HUES64 (cell line): ENCODE measurements at regions not wholly inside any gene's neighbourhood (a gene's known extent, or its start where the extent isn't known, plus 50 kb on each side); places are given as distances from the start of the nearest gene placed in this dataset.
"Not testable (repeated sequence)": the region's sequence is repeated elsewhere in the genome, so short reads cannot be mapped to it uniquely, and the experiment has no call there.

ENCODE experiments used
- H3K27ac ChIP-seq: 2 replicates; pipeline ENCODE4 v1.7.0; 2013; ENCODE audit warnings: low read depth, low read length, inconsistent platforms
- H3K27me3 ChIP-seq: 2 replicates; pipeline ENCODE4 v1.6.1; 2013; ENCODE audit warnings: mild to moderate bottlenecking, low read length; ENCODE audit not compliant: insufficient read depth
- H3K36me3 ChIP-seq: 2 replicates; pipeline ENCODE4 v1.6.1; 2013; ENCODE audit warnings: mild to moderate bottlenecking, low read length; ENCODE audit not compliant: insufficient read depth
- H3K4me1 ChIP-seq: 2 replicates; pipeline ENCODE4 v1.6.1; 2013; ENCODE audit warnings: mild to moderate bottlenecking, low read length, moderate library complexity; ENCODE audit not compliant: insufficient read depth
- H3K4me3 ChIP-seq: 2 replicates; pipeline ENCODE4 v1.5.1; 2013; ENCODE audit warnings: mild to moderate bottlenecking, low read length, moderate library complexity
- H3K9ac ChIP-seq: 2 replicates; pipeline ENCODE4 v1.6.1; 2013; ENCODE audit warnings: mild to moderate bottlenecking, low read depth, low read length
- H3K9me3 ChIP-seq: 2 replicates; pipeline ENCODE4 v1.6.1; 2013; ENCODE audit warnings: low read depth, low read length; ENCODE audit not compliant: insufficient read depth
- WGBS: fragments of 150-250, 120-280 bp; methylation state at CpG from one replicate; pipeline ENCODE4 v1.1.7; 2013; ENCODE audit warnings: missing lambda C conversion rate; 5-methylcytosine and 5-hydroxymethylcytosine counted together

- Histone ChIP-seq H3K9ac (no peak overlapping the region), H3K36me3 (no peaks in the 10 kb centered on the region), H3K4me3 (no peak overlapping the region), H3K27ac (no peak overlapping the region), H3K9me3 (no peaks in the 10 kb centered on the region), H3K27me3 (no peaks in the 10 kb centered on the region), H3K4me1 (peaks cover 30% of the 10 kb centered on the region)
- WGBS: 89% methylated on average over 8 of the region's 8 CpGs
These were observed 91.4 kb upstream of the KLF6 start for GRCh38 chr10:3876350-3876962.

GRCh38 chr10:3875842-3876235 is 90.8 kb upstream of the KLF6 start:
- H3K27ac ChIP-seq: no peak overlapping the region
- 93% methylated on average over 3 of the region's 3 CpGs for WGBS
- H3K4me3 ChIP-seq: no peak overlapping the region

GRCh38 chr10:3874990-3875841 is 90.2 kb upstream of the KLF6 start:
- Histone ChIP-seq H3K36me3 (no peaks in the 10 kb centered on the region), H3K27me3 (no peaks in the 10 kb centered on the region), H3K9me3 (no peaks in the 10 kb centered on the region), H3K4me3 (no peak overlapping the region), H3K9ac (no peak overlapping the region), H3K27ac (no peak overlapping the region), H3K4me1 (peaks cover 30% of the 10 kb centered on the region)
- 92% methylated on average over 6 of the region's 6 CpGs for WGBS

More at GRCh38 chr10:3875842-3876235, 90.8 kb upstream of the KLF6 start:
- H3K9me3 ChIP-seq: no peaks in the 10 kb centered on the region
- H3K9ac ChIP-seq: no peak overlapping the region
- no peaks in the 10 kb centered on the region for H3K36me3 ChIP-seq
- peaks cover 30% of the 10 kb centered on the region for H3K4me1 ChIP-seq
- no peaks in the 10 kb centered on the region for H3K27me3 ChIP-seq

- H3K36me3 ChIP-seq, H3K9me3 ChIP-seq, H3K4me3 ChIP-seq, H3K27ac ChIP-seq, H3K27me3 ChIP-seq, H3K9ac ChIP-seq: not testable (repeated sequence)
- WGBS: 95% methylated on average over 4 of the region's 4 CpGs
- H3K4me1 ChIP-seq: peaks cover 30% of the 10 kb centered on the region
These were observed 89.6 kb upstream of the KLF6 start for GRCh38 chr10:3874610-3874989.

GRCh38 chr10:3873728-3874461 is 88.9 kb upstream of the KLF6 start:
- WGBS: 78% methylated on average over 5 of the region's 7 CpGs
- no peak overlapping the region for H3K27ac ChIP-seq
- no peaks in the 10 kb centered on the region for H3K9me3 ChIP-seq
- no peak overlapping the region for H3K9ac ChIP-seq
- H3K4me1 ChIP-seq: peaks cover 30% of the 10 kb centered on the region
- H3K4me3 ChIP-seq: no peak overlapping the region
- H3K36me3 ChIP-seq: no peaks in the 10 kb centered on the region
- H3K27me3 ChIP-seq: no peaks in the 10 kb centered on the region

GRCh38 chr10:3872712-3873329 is 87.8 kb upstream of the KLF6 start:
- no peak overlapping the region for H3K27ac ChIP-seq
- WGBS: 90% methylated on average over 12 of the region's 12 CpGs
- H3K9ac ChIP-seq: no peak overlapping the region
- H3K4me1 ChIP-seq: peaks cover 27% of the 10 kb centered on the region
- no peaks in the 10 kb centered on the region for H3K36me3 ChIP-seq
- no peaks in the 10 kb centered on the region for H3K27me3 ChIP-seq
- no peak overlapping the region for H3K4me3 ChIP-seq
- no peaks in the 10 kb centered on the region for H3K9me3 ChIP-seq

- H3K27ac ChIP-seq: no peak overlapping the region
- WGBS: 92% methylated on average over 6 of the region's 6 CpGs
- peaks cover 16% of the 10 kb centered on the region for H3K4me1 ChIP-seq
These were observed 86.5 kb upstream of the KLF6 start for GRCh38 chr10:3871424-3871996.

GRCh38 chr10:3869036-3869435 is 84.0 kb upstream of the KLF6 start:
- Histone ChIP-seq H3K4me1 (peaks cover 14% of the 10 kb centered on the region), H3K27ac (no peak overlapping the region), H3K9me3 (no peaks in the 10 kb centered on the region), H3K9ac (no peak overlapping the region), H3K4me3 (no peak overlapping the region), H3K27me3 (no peaks in the 10 kb centered on the region), H3K36me3 (no peaks in the 10 kb centered on the region)

More at GRCh38 chr10:3871424-3871996, 86.5 kb upstream of the KLF6 start:
- Histone ChIP-seq H3K4me3 (no peak overlapping the region), H3K9ac (no peak overlapping the region), H3K9me3 (no peaks in the 10 kb centered on the region), H3K36me3 (no peaks in the 10 kb centered on the region), H3K27me3 (no peaks in the 10 kb centered on the region)

- H3K9ac ChIP-seq: no peak overlapping the region
- H3K36me3 ChIP-seq: no peaks in the 10 kb centered on the region
- peaks cover 6% of the 10 kb centered on the region for H3K4me1 ChIP-seq
- H3K9me3 ChIP-seq: no peaks in the 10 kb centered on the region
- H3K27me3 ChIP-seq: no peaks in the 10 kb centered on the region
- 97% methylated on average over 6 of the region's 6 CpGs for WGBS
- no peak overlapping the region for H3K4me3 ChIP-seq
- H3K27ac ChIP-seq: no peak overlapping the region
These were observed 83.3 kb upstream of the KLF6 start for GRCh38 chr10:3868271-3868664.

GRCh38 chr10:3867454-3868270 is 82.7 kb upstream of the KLF6 start:
- 100% methylated on average over 2 of the region's 3 CpGs for WGBS
- no peak overlapping the region for H3K4me3 ChIP-seq
- no peak overlapping the region for H3K9ac ChIP-seq
- H3K4me1 ChIP-seq: peaks cover 2% of the 10 kb centered on the region; the same call in 1 of the 2 replicates
- H3K27me3 ChIP-seq: no peaks in the 10 kb centered on the region
- H3K36me3 ChIP-seq: no peaks in the 10 kb centered on the region
- H3K27ac ChIP-seq: no peak overlapping the region
- no peaks in the 10 kb centered on the region for H3K9me3 ChIP-seq
